DMS 273 (cell line): ENCODE measurements at regions not wholly inside any gene's neighbourhood (a gene's known extent, or its start where the extent isn't known, plus 50 kb on each side); places are given as distances from the start of the nearest gene placed in this dataset.
"Not testable (repeated sequence)": the region's sequence is repeated elsewhere in the genome, so short reads cannot be mapped to it uniquely, and the experiment has no call there.

Experiments used
- DNase-seq: peaks from one replicate; lab custom pipeline; 2025; ENCODE audit not compliant: unreplicated experiment; lab: John Stamatoyannopoulos, UW

GRCh38 chr3:4069796-4070195 is 233.4 kb upstream of the SETMAR start:
- no peak for DNase-seq

- DNase-seq = no peak
These were observed 231.5 kb upstream of the SETMAR start for GRCh38 chr3:4071481-4072184.

- not testable (repeated sequence) for DNase-seq
These were observed 225.9 kb upstream of the SETMAR start for GRCh38 chr3:4077278-4077677.

- DNase-seq = peak; percentile 61
These were observed 225.2 kb upstream of the SETMAR start for GRCh38 chr3:4077950-4078349.

GRCh38 chr3:4078903-4079302 is 224.3 kb upstream of the SETMAR start:
- DNase-seq = no peak

- DNase-seq = no peak
These were observed 223.6 kb upstream of the SETMAR start for GRCh38 chr3:4079339-4080195.

GRCh38 chr3:4083225-4084015 is 219.7 kb upstream of the SETMAR start:
- DNase-seq = peak; percentile 22

GRCh38 chr3:4084271-4084670 is 218.9 kb upstream of the SETMAR start:
- DNase-seq = no peak

- DNase-seq = not testable (repeated sequence)
These were observed 216.5 kb upstream of the SETMAR start for GRCh38 chr3:4086662-4087061.

- DNase-seq = no peak
These were observed 211.4 kb upstream of the SETMAR start for GRCh38 chr3:4091786-4092185.

- no peak for DNase-seq
These were observed 205.4 kb upstream of the SETMAR start for GRCh38 chr3:4097801-4098200.

- DNase-seq = no peak
These were observed 203.6 kb upstream of the SETMAR start for GRCh38 chr3:4099607-4100006.

- peak; percentile 4 for DNase-seq
These were observed 195.7 kb upstream of the SETMAR start for GRCh38 chr3:4107430-4107829.

- no peak for DNase-seq
These were observed 189.2 kb upstream of the SETMAR start for GRCh38 chr3:4113811-4114522.

GRCh38 chr3:4119119-4119518 is 184.1 kb upstream of the SETMAR start:
- no peak for DNase-seq

- no peak for DNase-seq
These were observed 177.6 kb upstream of the SETMAR start for GRCh38 chr3:4125576-4125975.

GRCh38 chr3:4138150-4138785 is 164.9 kb upstream of the SETMAR start:
- DNase-seq = no peak

GRCh38 chr3:4138786-4139431 is 164.3 kb upstream of the SETMAR start:
- DNase-seq = no peak

GRCh38 chr3:4139462-4140140 is 163.6 kb upstream of the SETMAR start:
- no peak for DNase-seq
